ENCODE measurements at regions not wholly inside any gene's neighbourhood (a gene's known extent, or its start where the extent isn't known, plus 50 kb on each side); places are given as distances from the start of the nearest gene placed in this dataset.

- Histone ChIP-seq H3K9me3 (ENCODE audit: control insufficient read depth, insufficient read depth, low read length) (no peaks in the 10 kb centered on the region; the same call in 1 of the 2 replicates), H3K79me2 (ENCODE audit: control insufficient read depth, low read length) (no peaks in the 10 kb centered on the region)
- no peak for TF ChIP-seq CTCF (IDR thresholded peaks at IDR 0.05; ENCODE audit: low read depth, low read length, poor library complexity, severe bottlenecking)
- TF ChIP-seq EZH2phosphoT487 (IDR thresholded peaks at IDR 0.05; ENCODE audit: borderline replicate concordance, low read length), result no peak
Measured at GRCh38 chr18:40066368-40066767, 1888.7 kb upstream of the PIK3C3 start.

GRCh38 chr18:40063488-40063887, 1891.5 kb upstream of the PIK3C3 start:
- H3K27ac ChIP-seq (ENCODE audit: low read depth, low read length), result no peak overlapping the region
- no peaks in the 10 kb centered on the region; the same call in 1 of the 2 replicates for H3K9me3 ChIP-seq (ENCODE audit: control insufficient read depth, insufficient read depth, low read length)
- no peaks in the 10 kb centered on the region for H3K36me3 ChIP-seq (ENCODE audit: control insufficient read depth, low read length)
- no peaks in the 10 kb centered on the region for H3K79me2 ChIP-seq (ENCODE audit: control insufficient read depth, low read length)
- no peaks in the 10 kb centered on the region for H3K27me3 ChIP-seq (ENCODE audit: control insufficient read depth, low read length)
- H3K9me2 ChIP-seq (replicated peaks; ENCODE audit: control insufficient read depth, low read length), result no peaks in the 10 kb centered on the region
- H3K4me1 ChIP-seq (ENCODE audit: control insufficient read depth, low read length), result no peaks in the 10 kb centered on the region
- H3F3A ChIP-seq (ENCODE audit: control insufficient read depth, insufficient read depth), result no peaks in the 10 kb centered on the region
- TF ChIP-seq CTCF (IDR thresholded peaks at IDR 0.05; ENCODE audit: low read depth, low read length, poor library complexity, severe bottlenecking), result no peak
- no peak for TF ChIP-seq EZH2phosphoT487 (IDR thresholded peaks at IDR 0.05; ENCODE audit: borderline replicate concordance, low read length)
- no peak overlapping the region for H3K4me2 ChIP-seq (ENCODE audit: low read length)
- no peaks in the 10 kb centered on the region for H4K20me1 ChIP-seq (ENCODE audit: control insufficient read depth, insufficient read depth, low read depth, low read length)
- no peak overlapping the region for H3K4me3 ChIP-seq (ENCODE audit: low read length)

More at GRCh38 chr18:40066368-40066767, 1888.7 kb upstream of the PIK3C3 start:
- no peak overlapping the region for H3K4me2 ChIP-seq (ENCODE audit: low read length)
- no peak overlapping the region for H3K4me3 ChIP-seq (ENCODE audit: low read length)
- no peaks in the 10 kb centered on the region for H3K36me3 ChIP-seq (ENCODE audit: control insufficient read depth, low read length)
- no peaks in the 10 kb centered on the region for H3K27me3 ChIP-seq (ENCODE audit: control insufficient read depth, low read length)
- no peaks in the 10 kb centered on the region for H3K4me1 ChIP-seq (ENCODE audit: control insufficient read depth, low read length)
- H3K9me2 ChIP-seq (replicated peaks; ENCODE audit: control insufficient read depth, low read length), result no peaks in the 10 kb centered on the region
- H4K20me1 ChIP-seq (ENCODE audit: control insufficient read depth, insufficient read depth, low read depth, low read length), result no peaks in the 10 kb centered on the region
- no peak overlapping the region for H3K27ac ChIP-seq (ENCODE audit: low read depth, low read length)
- no peaks in the 10 kb centered on the region for H3F3A ChIP-seq (ENCODE audit: control insufficient read depth, insufficient read depth)

- TF ChIP-seq EZH2phosphoT487 (IDR thresholded peaks at IDR 0.05; ENCODE audit: borderline replicate concordance, low read length), result no peak
- no peaks in the 10 kb centered on the region for H4K20me1 ChIP-seq (ENCODE audit: control insufficient read depth, insufficient read depth, low read depth, low read length)
- H3K27me3 ChIP-seq (ENCODE audit: control insufficient read depth, low read length), result no peaks in the 10 kb centered on the region
- H3K9me2 ChIP-seq (replicated peaks; ENCODE audit: control insufficient read depth, low read length), result no peaks in the 10 kb centered on the region
- H3K4me2 ChIP-seq (ENCODE audit: low read length), result no peak overlapping the region
- no peaks in the 10 kb centered on the region; the same call in 1 of the 2 replicates for H3K9me3 ChIP-seq (ENCODE audit: control insufficient read depth, insufficient read depth, low read length)
- no peaks in the 10 kb centered on the region for H3F3A ChIP-seq (ENCODE audit: control insufficient read depth, insufficient read depth)
- H3K36me3 ChIP-seq (ENCODE audit: control insufficient read depth, low read length), result no peaks in the 10 kb centered on the region
- no peaks in the 10 kb centered on the region for H3K79me2 ChIP-seq (ENCODE audit: control insufficient read depth, low read length)
- no peaks in the 10 kb centered on the region for H3K4me1 ChIP-seq (ENCODE audit: control insufficient read depth, low read length)
- no peak overlapping the region for H3K27ac ChIP-seq (ENCODE audit: low read depth, low read length)
- no peak overlapping the region for H3K4me3 ChIP-seq (ENCODE audit: low read length)
Measured at GRCh38 chr18:40061086-40061485, 1893.9 kb upstream of the PIK3C3 start.

GRCh38 chr18:40060562-40060961, 1894.5 kb upstream of the PIK3C3 start:
- Histone ChIP-seq H3K4me1 (ENCODE audit: control insufficient read depth, low read length) (no peaks in the 10 kb centered on the region), H3K27me3 (ENCODE audit: control insufficient read depth, low read length) (no peaks in the 10 kb centered on the region), H3F3A (ENCODE audit: control insufficient read depth, insufficient read depth) (no peaks in the 10 kb centered on the region), H4K20me1 (ENCODE audit: control insufficient read depth, insufficient read depth, low read depth, low read length) (no peaks in the 10 kb centered on the region), H3K36me3 (ENCODE audit: control insufficient read depth, low read length) (no peaks in the 10 kb centered on the region), H3K4me2 (ENCODE audit: low read length) (no peak overlapping the region), H3K9me3 (ENCODE audit: control insufficient read depth, insufficient read depth, low read length) (no peaks in the 10 kb centered on the region; the same call in 1 of the 2 replicates), H3K79me2 (ENCODE audit: control insufficient read depth, low read length) (no peaks in the 10 kb centered on the region), H3K9me2 (replicated peaks; ENCODE audit: control insufficient read depth, low read length) (no peaks in the 10 kb centered on the region), H3K27ac (ENCODE audit: low read depth, low read length) (no peak overlapping the region), H3K4me3 (ENCODE audit: low read length) (no peak overlapping the region)
- no peak for TF ChIP-seq EZH2phosphoT487 (IDR thresholded peaks at IDR 0.05; ENCODE audit: borderline replicate concordance, low read length)
- no peak for TF ChIP-seq CTCF (IDR thresholded peaks at IDR 0.05; ENCODE audit: low read depth, low read length, poor library complexity, severe bottlenecking)

Measured in DOHH2 (cell line).